ENCODE measurements at regions not wholly inside any gene's neighbourhood (a gene's known extent, or its start where the extent isn't known, plus 50 kb on each side); places are given as distances from the start of the nearest gene placed in this dataset.

DNA sequence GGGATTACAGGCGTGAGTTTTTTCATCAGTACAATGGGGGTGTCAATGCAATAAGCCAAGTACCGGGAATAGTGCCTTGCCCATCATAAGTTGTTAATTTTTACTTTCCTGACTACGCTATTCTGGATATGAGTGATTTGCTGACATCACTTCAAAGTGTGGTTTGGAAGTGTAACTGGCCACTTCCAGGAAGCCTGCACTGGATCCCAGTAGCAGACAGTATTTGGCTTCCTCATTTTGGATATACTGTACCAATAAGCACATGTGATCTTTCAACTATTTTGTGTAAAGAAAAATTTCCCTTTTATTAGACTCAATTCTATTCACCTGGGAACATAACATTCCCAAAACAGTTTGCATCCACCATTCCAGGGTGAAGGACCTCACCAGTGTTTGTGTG is 417.7 kb upstream of the KLF4 start:
- TF ChIP-seq, protein P1, sequence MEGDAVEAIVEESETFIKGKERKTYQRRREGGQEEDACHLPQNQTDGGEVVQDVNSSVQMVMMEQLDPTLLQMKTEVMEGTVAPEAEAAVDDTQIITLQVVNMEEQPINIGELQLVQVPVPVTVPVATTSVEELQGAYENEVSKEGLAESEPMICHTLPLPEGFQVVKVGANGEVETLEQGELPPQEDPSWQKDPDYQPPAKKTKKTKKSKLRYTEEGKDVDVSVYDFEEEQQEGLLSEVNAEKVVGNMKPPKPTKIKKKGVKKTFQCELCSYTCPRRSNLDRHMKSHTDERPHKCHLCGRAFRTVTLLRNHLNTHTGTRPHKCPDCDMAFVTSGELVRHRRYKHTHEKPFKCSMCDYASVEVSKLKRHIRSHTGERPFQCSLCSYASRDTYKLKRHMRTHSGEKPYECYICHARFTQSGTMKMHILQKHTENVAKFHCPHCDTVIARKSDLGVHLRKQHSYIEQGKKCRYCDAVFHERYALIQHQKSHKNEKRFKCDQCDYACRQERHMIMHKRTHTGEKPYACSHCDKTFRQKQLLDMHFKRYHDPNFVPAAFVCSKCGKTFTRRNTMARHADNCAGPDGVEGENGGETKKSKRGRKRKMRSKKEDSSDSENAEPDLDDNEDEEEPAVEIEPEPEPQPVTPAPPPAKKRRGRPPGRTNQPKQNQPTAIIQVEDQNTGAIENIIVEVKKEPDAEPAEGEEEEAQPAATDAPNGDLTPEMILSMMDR (conservative IDR thresholded peaks at IDR 0.05; ENCODE audit: low read depth, low read length), result no peak
- no peak for TF ChIP-seq MAFK (IDR thresholded peaks at IDR 0.05; ENCODE audit: low read depth, low read length)
